MM.1S (cell line): ENCODE measurements at regions not wholly inside any gene's neighbourhood (a gene's known extent, or its start where the extent isn't known, plus 50 kb on each side); places are given as distances from the start of the nearest gene placed in this dataset.

ENCODE experiments used
- EZH2 ChIP-seq: fragments of 300-600 bp; sonication (generic); optimal IDR thresholded peaks from 2 replicates; pipeline ENCODE3; 2017; ENCODE audit warnings: low read depth, mild to moderate bottlenecking, antibody characterized with exemption, low read length, mixed read lengths
- TF ChIP-seq, protein P1 (sequence below): fragments of 300-600 bp; sonication (generic); IDR thresholded peaks from 2 replicates; pipeline ENCODE4 v1.5.1; 2016; ENCODE audit warnings: antibody characterized with exemption, low read length, mixed read lengths

DNA sequence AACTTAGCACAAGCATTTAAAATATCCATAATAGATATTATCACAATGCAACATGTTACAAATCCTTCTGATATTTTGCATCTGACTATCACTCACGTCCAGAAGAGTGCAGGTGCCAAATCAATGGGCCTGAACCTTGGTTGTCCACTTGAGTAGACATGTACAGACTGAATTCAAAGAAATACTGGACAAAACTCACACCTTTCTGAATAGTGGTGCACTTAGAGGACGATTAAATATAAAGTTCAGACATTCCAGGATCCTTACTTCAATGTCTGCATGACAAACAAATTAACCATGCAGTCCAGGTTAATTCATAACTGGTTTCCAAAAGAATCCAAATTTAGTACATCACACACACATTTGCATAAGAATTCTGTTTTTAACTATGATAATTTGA is 406.0 kb upstream of the EDA2R start:
- TF ChIP-seq, protein P1, sequence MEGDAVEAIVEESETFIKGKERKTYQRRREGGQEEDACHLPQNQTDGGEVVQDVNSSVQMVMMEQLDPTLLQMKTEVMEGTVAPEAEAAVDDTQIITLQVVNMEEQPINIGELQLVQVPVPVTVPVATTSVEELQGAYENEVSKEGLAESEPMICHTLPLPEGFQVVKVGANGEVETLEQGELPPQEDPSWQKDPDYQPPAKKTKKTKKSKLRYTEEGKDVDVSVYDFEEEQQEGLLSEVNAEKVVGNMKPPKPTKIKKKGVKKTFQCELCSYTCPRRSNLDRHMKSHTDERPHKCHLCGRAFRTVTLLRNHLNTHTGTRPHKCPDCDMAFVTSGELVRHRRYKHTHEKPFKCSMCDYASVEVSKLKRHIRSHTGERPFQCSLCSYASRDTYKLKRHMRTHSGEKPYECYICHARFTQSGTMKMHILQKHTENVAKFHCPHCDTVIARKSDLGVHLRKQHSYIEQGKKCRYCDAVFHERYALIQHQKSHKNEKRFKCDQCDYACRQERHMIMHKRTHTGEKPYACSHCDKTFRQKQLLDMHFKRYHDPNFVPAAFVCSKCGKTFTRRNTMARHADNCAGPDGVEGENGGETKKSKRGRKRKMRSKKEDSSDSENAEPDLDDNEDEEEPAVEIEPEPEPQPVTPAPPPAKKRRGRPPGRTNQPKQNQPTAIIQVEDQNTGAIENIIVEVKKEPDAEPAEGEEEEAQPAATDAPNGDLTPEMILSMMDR: no peak
- TF ChIP-seq EZH2: no peak
